ENCODE measurements at regions not wholly inside any gene's neighbourhood (a gene's known extent, or its start where the extent isn't known, plus 50 kb on each side); places are given as distances from the start of the nearest gene placed in this dataset.

- TF ChIP-seq EZH2 (IDR thresholded peaks at IDR 0.05; ENCODE audit: insufficient read depth, low read length): no peak
- no peak for TF ChIP-seq CTCF (IDR thresholded peaks at IDR 0.05; ENCODE audit: insufficient read depth, low read depth, low read length)
Measured at GRCh38 chr6:132190815-132191175, 210.5 kb downstream of the MOXD1 start.
